Naive B cell (primary cell): ENCODE measurements at regions not wholly inside any gene's neighbourhood (a gene's known extent, or its start where the extent isn't known, plus 50 kb on each side); places are given as distances from the start of the nearest gene placed in this dataset.
A peak's percentile ranks its signal among the peaks of the same experiment; 100 is the strongest.

Experiments
- ATAC-seq, 2 donors: fragments of 150-1000 bp; cut with Tn5 transposase; 2 replicates each; pipeline ENCODE4 v1.10.0; 2021; ENCODE audit warnings: low read depth in 2 of 2, mild to moderate bottlenecking in 2 of 2, moderate library complexity in 2 of 2
- DNase-seq: peaks from one replicate; pipeline ENCODE4 v3.0.0; 2022
- H3K27ac Mint-ChIP-seq, 6 donors: one replicate each; pipeline ENCODE4 v1.8.0; 2020 to 2022; ENCODE audit warnings: mild to moderate bottlenecking in 6 of 6, mixed read lengths in 6 of 6, moderate library complexity in 5 of 6, inconsistent platforms in 2 of 6
- H3K27me3 Mint-ChIP-seq, 3 donors: one replicate each; pipeline ENCODE4 v1.8.0; 2021 to 2022; ENCODE audit warnings: mixed read lengths in 3 of 3, mild to moderate bottlenecking in 1 of 3
- H3K36me3 Mint-ChIP-seq, 2 donors: one replicate each; pipeline ENCODE4 v1.8.0; 2020 to 2022; ENCODE audit warnings: mixed read lengths in 2 of 2, inconsistent platforms in 1 of 2, mild to moderate bottlenecking in 1 of 2
- H3K4me1 Mint-ChIP-seq, 3 donors: one replicate each; pipeline ENCODE4 v1.8.0; 2020 to 2022; ENCODE audit warnings: mixed read lengths in 3 of 3, inconsistent platforms in 1 of 3, mild to moderate bottlenecking in 1 of 3, moderate library complexity in 1 of 3
- H3K4me3 Mint-ChIP-seq, 8 donors: one replicate each; pipeline ENCODE4 v1.8.0; 2020 to 2022; ENCODE audit warnings: mild to moderate bottlenecking in 8 of 8, mixed read lengths in 8 of 8, moderate library complexity in 8 of 8, inconsistent platforms in 2 of 8
- H3K9me3 Mint-ChIP-seq, 7 donors: one replicate each; pipeline ENCODE4 v1.8.0; 2020 to 2022; ENCODE audit warnings: mixed read lengths in 7 of 7, mild to moderate bottlenecking in 5 of 7, inconsistent platforms in 2 of 7, moderate library complexity in 1 of 7

GRCh38 chr6:153588330-153588729 is 450.7 kb upstream of the OPRM1 start:
- H3K4me3 Mint-ChIP-seq: no peak overlapping the region
- no peaks in the 10 kb centered on the region for H3K36me3 Mint-ChIP-seq
- DNase-seq (no peak), ATAC-seq (no peak)
- no peak overlapping the region for H3K27ac Mint-ChIP-seq
- H3K4me1 Mint-ChIP-seq: no peaks in the 10 kb centered on the region
- H3K9me3 Mint-ChIP-seq: peaks cover 0 to 9% (median 0%) of the 10 kb centered on the region in 7 donors
- H3K27me3 Mint-ChIP-seq: no peaks in the 10 kb centered on the region

DNA sequence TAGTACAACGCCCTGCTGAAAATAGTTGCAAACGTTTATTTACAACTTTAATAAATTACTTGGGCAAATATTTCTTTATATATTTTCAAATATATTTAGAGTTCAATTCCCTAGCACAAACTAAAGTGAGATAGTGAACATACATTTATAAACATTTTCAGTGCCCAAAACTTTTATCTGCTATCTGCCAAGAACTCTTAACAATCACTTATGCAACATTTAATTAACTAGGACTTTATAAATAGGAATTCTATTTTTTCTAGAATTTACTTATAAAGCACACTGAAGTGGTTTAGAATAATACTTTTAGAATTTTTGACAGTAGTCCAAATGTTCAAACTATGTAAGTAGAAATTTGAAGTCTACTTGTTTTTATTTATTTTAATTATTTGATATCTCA is 452.6 kb upstream of the RGS17 start:
- no peaks in the 10 kb centered on the region for H3K36me3 Mint-ChIP-seq
- no peaks in the 10 kb centered on the region for H3K4me1 Mint-ChIP-seq
- no peaks in the 10 kb centered on the region for H3K27me3 Mint-ChIP-seq
- H3K9me3 Mint-ChIP-seq: peaks cover 0 to 16% (median 5%) of the 10 kb centered on the region in 7 donors
- no peak overlapping the region for H3K27ac Mint-ChIP-seq
- no peak for DNase-seq
- H3K4me3 Mint-ChIP-seq: no peak overlapping the region
- no peak for ATAC-seq

- DNase-seq (no peak), ATAC-seq (no peak)
- Mint-ChIP-seq H3K36me3 (no peaks in the 10 kb centered on the region), H3K27me3 (no peaks in the 10 kb centered on the region), H3K27ac (no peak overlapping the region), H3K4me3 (no peak overlapping the region), H3K4me1 (no peaks in the 10 kb centered on the region), H3K9me3 (peaks cover 0 to 19% (median 10%) of the 10 kb centered on the region in 7 donors)
Measured at GRCh38 chr6:153580776-153581175, 449.7 kb upstream of the RGS17 start.

GRCh38 chr6:153575528-153575927 is 444.4 kb upstream of the RGS17 start:
- Mint-ChIP-seq H3K9me3 (peaks cover 0 to 23% (median 13%) of the 10 kb centered on the region in 7 donors), H3K4me1 (no peaks in the 10 kb centered on the region), H3K27ac (no peak overlapping the region), H3K27me3 (no peaks in the 10 kb centered on the region), H3K36me3 (no peaks in the 10 kb centered on the region), H3K4me3 (no peak overlapping the region)
- no peak for DNase-seq
- no peak for ATAC-seq

DNA sequence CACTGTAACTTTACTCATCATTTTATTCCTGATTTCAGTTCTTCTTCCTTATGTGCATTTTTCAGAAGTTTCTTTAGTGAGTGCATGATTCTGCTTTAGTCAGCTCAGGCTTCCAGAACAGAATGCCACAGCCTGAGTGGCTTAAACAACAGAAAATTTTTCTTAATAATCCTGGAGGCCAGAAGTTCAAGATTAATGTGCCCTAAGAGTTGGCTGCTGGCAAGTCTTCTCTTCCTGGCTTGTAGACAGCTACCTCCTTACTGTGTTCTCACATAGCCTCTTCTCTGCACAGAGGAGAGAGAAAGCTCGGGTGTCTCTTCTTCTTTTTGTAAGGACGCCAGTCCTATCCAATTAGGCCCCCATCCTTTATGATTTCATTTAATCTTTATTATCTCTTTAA is 443.1 kb upstream of the RGS17 start:
- H3K4me1 Mint-ChIP-seq: no peaks in the 10 kb centered on the region
- no peaks in the 10 kb centered on the region for H3K36me3 Mint-ChIP-seq
- DNase-seq (no peak), ATAC-seq (no peak)
- no peak overlapping the region for H3K4me3 Mint-ChIP-seq
- peaks cover 0 to 23% (median 8%) of the 10 kb centered on the region in 7 donors for H3K9me3 Mint-ChIP-seq
- no peak overlapping the region for H3K27ac Mint-ChIP-seq
- H3K27me3 Mint-ChIP-seq: no peaks in the 10 kb centered on the region

GRCh38 chr6:153572371-153572770 is 441.3 kb upstream of the RGS17 start:
- ATAC-seq (no peak), DNase-seq (no peak)
- H3K27ac Mint-ChIP-seq: no peak overlapping the region
- H3K9me3 Mint-ChIP-seq: peaks cover 0 to 8% (median 0%) of the 10 kb centered on the region in 7 donors
- H3K27me3 Mint-ChIP-seq: no peaks in the 10 kb centered on the region
- H3K4me3 Mint-ChIP-seq: no peak overlapping the region
- H3K4me1 Mint-ChIP-seq: no peaks in the 10 kb centered on the region
- no peaks in the 10 kb centered on the region for H3K36me3 Mint-ChIP-seq

DNA sequence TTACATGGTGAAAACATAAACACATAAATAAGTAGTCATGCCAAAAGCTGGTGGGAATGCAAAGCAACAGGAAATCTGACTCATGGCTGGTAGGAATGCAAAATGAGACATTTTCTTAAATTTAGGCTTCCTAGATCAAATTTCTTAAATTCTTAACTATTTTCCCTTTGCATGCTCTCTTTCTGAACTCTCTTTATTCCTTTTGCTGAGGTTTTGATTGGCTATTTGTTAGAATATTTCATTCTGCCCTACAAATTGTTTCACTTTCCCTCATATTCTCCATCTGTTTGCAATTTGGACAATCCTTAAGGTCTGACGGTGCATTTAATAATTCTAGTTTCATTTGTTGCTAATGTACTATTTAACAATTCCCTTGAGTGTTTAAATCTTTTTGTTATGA is 437.5 kb upstream of the RGS17 start:
- no peak for DNase-seq
- Mint-ChIP-seq H3K27me3 (no peaks in the 10 kb centered on the region), H3K4me1 (no peaks in the 10 kb centered on the region), H3K27ac (no peak overlapping the region), H3K4me3 (no peak overlapping the region), H3K9me3 (peaks cover 0 to 5% (median 0%) of the 10 kb centered on the region in 7 donors), H3K36me3 (no peaks in the 10 kb centered on the region)
- no peak for ATAC-seq

DNA sequence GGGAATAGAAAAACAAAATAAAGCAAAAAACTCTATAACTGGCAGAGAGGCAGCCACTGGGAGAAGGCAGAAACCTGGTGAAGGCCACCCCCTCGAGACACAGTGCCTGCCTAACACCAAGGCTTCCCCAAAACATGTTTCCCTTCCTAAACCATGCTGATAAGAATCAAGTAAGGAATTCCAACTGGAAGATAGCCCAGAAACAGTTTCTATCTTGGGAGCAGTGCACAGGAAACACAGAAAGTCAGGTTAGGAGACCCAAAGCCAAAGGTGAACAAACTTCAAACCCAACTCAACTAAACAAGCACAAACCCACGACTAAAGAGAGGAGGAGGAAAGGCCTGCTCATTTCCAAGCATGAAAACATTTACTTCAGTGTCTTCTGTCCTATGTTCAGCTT is 433.7 kb upstream of the RGS17 start:
- Mint-ChIP-seq H3K4me1 (no peaks in the 10 kb centered on the region), H3K36me3 (no peaks in the 10 kb centered on the region), H3K27me3 (no peaks in the 10 kb centered on the region), H3K4me3 (no peak overlapping the region), H3K9me3 (peaks cover 0 to 4% (median 0%) of the 10 kb centered on the region in 7 donors), H3K27ac (no peak overlapping the region)
- ATAC-seq: no peak
- no peak for DNase-seq

- Mint-ChIP-seq H3K27me3 (no peaks in the 10 kb centered on the region), H3K9me3 (peaks cover 0 to 5% (median 0%) of the 10 kb centered on the region in 7 donors), H3K4me3 (no peak overlapping the region), H3K36me3 (no peaks in the 10 kb centered on the region), H3K27ac (no peak overlapping the region), H3K4me1 (no peaks in the 10 kb centered on the region)
- DNase-seq: no peak
- ATAC-seq: no peak
Measured at GRCh38 chr6:153563001-153563400, 431.9 kb upstream of the RGS17 start.

GRCh38 chr6:153553627-153554026 is 422.5 kb upstream of the RGS17 start:
- H3K4me1 Mint-ChIP-seq: no peaks in the 10 kb centered on the region

GRCh38 chr6:153539602-153540001 is 408.5 kb upstream of the RGS17 start:
- Mint-ChIP-seq H3K27me3 (no peaks in the 10 kb centered on the region), H3K4me3 (no peak overlapping the region), H3K27ac (no peak overlapping the region), H3K36me3 (no peaks in the 10 kb centered on the region), H3K9me3 (peaks cover 0 to 7% (median 0%) of the 10 kb centered on the region in 7 donors), H3K4me1 (no peaks in the 10 kb centered on the region)
- ATAC-seq: no peak
- DNase-seq: no peak

More at GRCh38 chr6:153553627-153554026, 422.5 kb upstream of the RGS17 start:
- peaks cover 0 to 5% (median 0%) of the 10 kb centered on the region in 7 donors for H3K9me3 Mint-ChIP-seq
- H3K4me3 Mint-ChIP-seq: no peak overlapping the region
- H3K36me3 Mint-ChIP-seq: no peaks in the 10 kb centered on the region
- DNase-seq (no peak), ATAC-seq (no peak)
- no peaks in the 10 kb centered on the region for H3K27me3 Mint-ChIP-seq
- H3K27ac Mint-ChIP-seq: peak overlapping the region in 1 of 6 donors; percentile 33

- Mint-ChIP-seq H3K4me1 (no peaks in the 10 kb centered on the region), H3K27me3 (no peaks in the 10 kb centered on the region)
- no peak for ATAC-seq
Measured at GRCh38 chr6:153538491-153538890, 407.4 kb upstream of the RGS17 start.

DNA sequence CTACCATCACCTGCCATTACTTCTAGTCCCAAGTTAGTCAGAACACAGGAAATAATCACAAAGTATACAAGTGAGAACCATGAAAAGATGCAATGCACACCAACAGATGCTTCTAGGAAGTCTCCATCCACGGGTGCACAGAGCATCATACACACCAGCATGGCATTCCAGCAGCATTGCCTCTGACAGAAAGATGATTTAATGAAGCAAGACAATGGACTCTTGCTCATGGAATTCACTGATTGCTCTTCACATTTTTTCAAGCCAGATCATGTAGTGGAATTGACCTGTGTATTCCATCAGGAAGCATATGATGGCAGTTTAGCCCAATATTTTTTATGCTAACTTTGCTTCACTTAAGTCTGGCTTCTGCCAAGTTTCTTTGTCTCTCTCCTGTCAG is 406.3 kb upstream of the RGS17 start:
- no peaks in the 10 kb centered on the region for H3K27me3 Mint-ChIP-seq
- ATAC-seq: no peak
- H3K36me3 Mint-ChIP-seq: no peaks in the 10 kb centered on the region
- H3K4me1 Mint-ChIP-seq: no peaks in the 10 kb centered on the region
- H3K27ac Mint-ChIP-seq: no peak overlapping the region
- H3K4me3 Mint-ChIP-seq: no peak overlapping the region
- DNase-seq: no peak
- peaks cover 0 to 4% (median 0%) of the 10 kb centered on the region in 7 donors for H3K9me3 Mint-ChIP-seq

More at GRCh38 chr6:153538491-153538890, 407.4 kb upstream of the RGS17 start:
- DNase-seq: no peak
- Mint-ChIP-seq H3K27ac (no peak overlapping the region), H3K9me3 (peaks cover 0 to 4% (median 0%) of the 10 kb centered on the region in 7 donors), H3K36me3 (no peaks in the 10 kb centered on the region), H3K4me3 (no peak overlapping the region)

GRCh38 chr6:153526479-153526878 is 395.4 kb upstream of the RGS17 start:
- H3K4me3 Mint-ChIP-seq: no peak overlapping the region
- H3K27me3 Mint-ChIP-seq: no peaks in the 10 kb centered on the region
- no peaks in the 10 kb centered on the region for H3K4me1 Mint-ChIP-seq
- H3K9me3 Mint-ChIP-seq: peaks cover 3 to 18% (median 10%) of the 10 kb centered on the region in 7 donors
- H3K27ac Mint-ChIP-seq: no peak overlapping the region
- ATAC-seq (no peak), DNase-seq (no peak)
- H3K36me3 Mint-ChIP-seq: no peaks in the 10 kb centered on the region

- Mint-ChIP-seq H3K27ac (no peak overlapping the region), H3K4me3 (no peak overlapping the region), H3K27me3 (no peaks in the 10 kb centered on the region), H3K36me3 (no peaks in the 10 kb centered on the region), H3K4me1 (no peaks in the 10 kb centered on the region), H3K9me3 (peaks cover under 1 to 13% (median 7%) of the 10 kb centered on the region in 7 donors)
- no peak for ATAC-seq
- no peak for DNase-seq
Measured at GRCh38 chr6:153525998-153526397, 394.9 kb upstream of the RGS17 start.
